HG02973 (cell line): ENCODE measurements at regions not wholly inside any gene's neighbourhood (a gene's known extent, or its start where the extent isn't known, plus 50 kb on each side); places are given as distances from the start of the nearest gene placed in this dataset.
"Not testable (repeated sequence)": the region's sequence is repeated elsewhere in the genome, so short reads cannot be mapped to it uniquely, and the experiment has no call there.

Source experiments
- ATAC-seq: cut with Tn5 transposase; IDR thresholded peaks from one replicate; pipeline ENCODE4 v1.9.1; 2021; ENCODE audit warnings: moderate library complexity; ENCODE audit not compliant: unreplicated experiment

DNA sequence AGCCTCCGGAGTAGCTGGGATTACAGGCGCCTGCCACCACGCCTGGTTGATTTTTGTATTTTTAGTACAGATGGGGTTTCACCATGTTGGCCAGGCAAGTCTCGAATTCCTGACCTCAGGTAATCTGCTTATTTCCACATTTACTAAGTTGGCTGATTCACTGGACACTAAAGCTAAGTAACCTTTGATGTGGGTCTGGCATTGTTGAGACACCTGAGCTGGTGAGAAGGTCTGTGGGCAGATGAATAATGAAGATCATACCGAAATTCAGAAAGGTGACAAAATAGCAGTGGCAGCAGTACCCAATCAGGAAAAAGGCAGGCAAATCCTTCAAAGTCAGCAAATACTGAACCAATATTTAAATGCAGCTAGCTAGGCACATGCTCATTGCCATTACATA lies 210.6 kb upstream of the ZNF608 start:
- ATAC-seq: no peak

DNA sequence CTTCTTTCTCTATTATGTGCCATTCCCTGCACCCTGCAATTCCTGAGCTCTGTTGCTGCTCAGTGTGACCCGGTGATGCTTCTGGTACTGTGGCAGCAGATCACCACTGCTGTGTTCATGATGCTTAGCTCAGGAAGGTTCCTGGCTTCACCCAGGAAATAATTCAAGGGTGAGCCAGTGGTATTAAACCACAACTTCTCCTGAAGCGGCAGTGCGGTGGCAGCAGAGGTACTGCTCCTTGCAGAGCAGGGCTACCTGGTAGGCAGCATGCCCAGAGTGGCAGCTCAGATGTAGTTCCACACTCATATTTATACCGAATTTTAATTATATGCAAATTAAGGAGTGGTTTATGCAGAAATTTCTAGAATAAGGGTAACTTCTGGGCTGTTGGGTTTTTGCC lies 213.8 kb upstream of the ZNF608 start:
- ATAC-seq: no peak

DNA sequence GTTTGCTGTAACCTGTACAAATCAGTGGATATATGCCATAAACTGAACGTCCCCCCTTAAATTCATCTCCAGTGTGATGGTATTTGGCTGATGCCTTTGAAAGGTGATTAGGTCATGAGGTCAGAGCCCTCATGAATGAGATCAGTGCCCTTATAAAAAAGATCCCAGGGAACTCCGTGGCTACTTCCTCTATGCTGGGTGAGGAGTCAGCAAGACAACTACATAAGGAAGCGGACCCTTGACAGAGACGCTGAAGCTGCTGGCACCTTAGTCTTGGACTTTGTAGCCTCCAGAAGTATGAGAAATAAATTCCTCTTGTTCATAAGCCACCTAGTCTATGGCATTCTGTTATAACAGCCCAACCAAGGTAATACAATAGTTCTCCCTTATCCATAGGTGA lies 215.1 kb upstream of the ZNF608 start:
- ATAC-seq: no peak

DNA sequence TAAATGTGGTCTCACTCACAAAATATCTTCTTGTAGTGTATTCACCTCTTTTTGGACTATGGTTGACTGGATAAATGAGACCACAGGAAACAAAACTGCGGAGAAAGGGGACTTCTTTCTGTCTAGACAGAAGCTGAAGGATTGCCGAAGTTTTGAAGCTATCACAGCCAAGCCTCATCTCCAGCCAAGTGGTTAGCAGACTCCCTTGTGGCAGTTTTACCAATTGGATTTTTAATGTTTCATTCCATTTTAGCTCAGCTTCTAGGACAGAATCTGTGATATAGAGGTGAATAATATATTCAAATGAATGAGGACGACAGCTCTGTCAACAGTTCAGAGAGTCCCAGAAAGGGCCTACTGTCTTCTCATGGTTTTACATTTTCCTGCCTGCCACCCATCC lies 215.7 kb upstream of the ZNF608 start:
- ATAC-seq: no peak

DNA sequence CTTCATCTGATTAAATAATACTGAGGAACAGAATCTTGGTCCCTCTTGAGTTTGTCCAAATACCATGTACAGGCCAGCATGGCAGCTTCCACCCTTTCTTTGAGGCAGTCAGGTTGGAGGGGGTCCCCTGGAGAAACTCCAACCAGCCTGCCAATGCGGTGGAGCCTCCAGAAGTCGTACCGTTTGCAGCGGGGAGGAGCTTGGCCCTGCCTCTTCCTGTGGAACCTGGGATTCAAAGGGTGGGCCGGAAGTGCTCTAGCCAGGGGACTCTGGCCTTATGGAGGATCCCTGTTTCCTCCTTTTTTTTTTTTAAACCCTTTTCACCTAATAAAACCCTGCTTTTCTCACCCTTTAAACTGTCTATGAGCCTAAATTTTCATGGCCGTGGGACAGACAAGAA lies 216.3 kb upstream of the ZNF608 start:
- no peak for ATAC-seq

DNA sequence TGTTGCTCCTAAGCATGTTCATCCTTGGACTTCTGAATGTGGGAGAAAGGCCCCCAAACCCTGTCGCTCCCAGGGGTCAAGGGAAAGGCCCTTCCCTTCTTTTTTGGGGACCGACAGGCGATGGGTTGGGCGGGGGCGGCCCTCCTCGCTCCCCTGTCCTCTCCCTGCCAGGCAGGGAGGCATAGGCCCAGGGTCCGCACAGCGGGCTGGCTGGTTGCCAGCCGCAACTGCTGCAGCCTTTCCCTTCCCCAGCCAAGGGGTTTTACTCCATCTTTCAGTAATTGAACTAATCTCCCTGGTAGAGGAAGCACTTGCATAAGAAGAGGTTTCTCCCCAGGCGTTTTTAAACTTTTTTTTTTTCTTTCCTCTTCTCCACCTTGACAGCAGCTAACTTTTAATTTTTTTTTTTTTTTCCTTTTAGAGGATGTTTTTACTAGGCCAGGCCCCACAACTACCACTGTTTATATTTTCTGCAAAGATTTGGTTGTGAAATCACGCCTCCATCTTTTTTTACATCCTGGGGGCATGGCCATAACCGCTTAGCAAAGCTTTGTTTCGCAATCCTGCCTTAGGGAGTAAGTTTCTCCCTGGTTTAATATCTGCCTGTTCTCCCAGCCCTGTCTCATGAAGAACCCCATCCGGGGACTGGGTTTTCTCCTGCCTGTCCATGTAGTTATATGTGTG lies 216.9 kb upstream of the ZNF608 start:
- no peak for ATAC-seq

DNA sequence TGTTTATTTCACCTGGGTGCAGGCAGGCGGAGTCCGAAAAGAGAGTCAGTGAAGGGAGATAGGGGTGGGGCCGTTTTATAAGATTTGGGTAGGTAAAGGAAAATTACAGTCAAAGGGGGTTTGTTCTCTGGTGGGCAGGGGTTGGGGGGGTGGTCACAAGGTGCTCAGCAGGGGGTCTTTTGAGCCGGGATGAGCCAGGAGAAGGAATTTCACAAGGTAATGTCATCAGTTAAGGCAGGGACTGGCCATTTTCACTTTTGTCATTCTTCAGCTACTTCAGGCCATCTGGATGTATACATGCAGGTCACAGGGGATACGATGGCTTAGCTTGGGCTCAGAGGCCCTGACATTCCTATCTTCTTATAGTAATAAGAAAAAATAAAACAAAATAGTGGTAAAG lies 220.3 kb upstream of the ZNF608 start:
- not testable (repeated sequence) for ATAC-seq

DNA sequence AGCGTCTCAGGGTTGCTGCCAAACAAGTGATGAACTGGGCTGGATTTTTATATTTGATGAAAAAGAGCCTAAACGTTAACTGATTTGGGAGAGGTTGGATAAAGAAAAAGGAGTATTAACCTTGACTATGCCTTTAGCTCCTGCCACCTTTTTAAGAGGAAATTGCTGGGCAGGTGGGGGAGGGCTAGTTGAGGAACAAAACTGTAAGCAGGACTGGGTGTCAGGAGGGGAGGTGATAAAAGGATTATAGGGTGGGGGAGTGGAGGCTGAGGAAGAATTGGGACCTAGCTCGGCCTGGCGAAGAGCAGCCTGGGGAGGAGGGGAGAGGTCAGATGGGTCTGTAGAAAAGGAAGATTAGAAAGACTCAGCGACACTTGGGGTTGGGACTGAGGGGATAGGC lies 223.9 kb upstream of the ZNF608 start:
- not testable (repeated sequence) for ATAC-seq

DNA sequence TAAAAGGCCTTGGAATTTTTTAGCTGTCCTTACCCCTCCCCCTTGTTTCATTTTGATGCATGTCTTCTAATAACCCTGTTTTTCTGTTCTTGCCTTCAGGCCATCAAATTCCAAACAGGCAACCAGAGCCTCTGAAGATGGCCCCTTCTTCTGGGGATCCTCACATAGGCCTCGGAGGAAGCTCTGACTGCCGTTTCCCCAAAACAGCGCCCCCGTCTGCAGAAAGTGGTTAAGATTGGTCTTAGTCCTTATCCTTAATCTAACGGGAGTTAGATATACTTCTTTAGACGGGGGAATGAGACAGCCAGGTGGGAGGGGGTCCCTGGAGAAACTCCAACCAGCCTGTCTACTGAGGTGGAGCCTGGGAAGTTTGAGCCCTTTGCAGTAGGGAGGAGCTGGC lies 226.3 kb upstream of the ZNF608 start:
- ATAC-seq: no peak

DNA sequence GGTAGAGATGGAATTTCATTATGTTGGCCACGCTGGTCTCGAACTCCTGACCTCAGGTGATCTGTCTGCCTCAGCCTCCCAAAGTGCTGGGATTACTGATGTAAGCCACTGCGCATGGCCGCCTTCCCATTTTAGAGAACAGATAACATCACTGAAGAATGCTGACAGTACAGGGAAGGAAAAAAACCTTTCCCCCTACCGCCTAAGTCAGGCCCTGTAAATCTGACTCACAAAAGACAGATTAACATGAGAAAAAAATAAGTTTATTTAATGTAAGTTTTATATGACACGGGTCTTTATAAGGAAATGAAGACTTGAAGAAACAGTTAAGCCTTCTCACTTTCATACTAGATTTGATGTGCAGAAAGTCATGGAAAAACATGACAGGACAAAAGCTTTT lies 227.2 kb upstream of the ZNF608 start:
- ATAC-seq: no peak

DNA sequence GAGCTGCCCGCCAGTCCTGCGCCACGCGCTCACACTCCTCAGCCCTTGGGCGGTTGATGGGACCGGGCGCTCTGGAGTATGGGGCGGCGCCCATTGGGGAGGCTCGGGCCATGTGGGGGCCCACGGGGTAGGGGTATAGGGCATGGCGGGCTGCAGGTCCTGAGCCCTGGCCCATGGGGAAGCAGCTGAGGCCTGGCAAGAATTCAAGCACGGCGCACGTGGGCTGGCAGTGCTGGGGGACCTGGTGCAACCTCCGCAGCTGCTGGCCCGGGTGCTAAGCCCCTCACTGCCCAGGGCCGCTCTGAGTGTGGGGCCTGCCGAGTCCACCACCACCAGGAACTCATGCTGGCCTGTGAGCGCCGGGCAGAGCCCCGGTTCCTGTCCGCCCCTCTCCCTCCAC lies 229.6 kb upstream of the ZNF608 start:
- ATAC-seq: no peak

DNA sequence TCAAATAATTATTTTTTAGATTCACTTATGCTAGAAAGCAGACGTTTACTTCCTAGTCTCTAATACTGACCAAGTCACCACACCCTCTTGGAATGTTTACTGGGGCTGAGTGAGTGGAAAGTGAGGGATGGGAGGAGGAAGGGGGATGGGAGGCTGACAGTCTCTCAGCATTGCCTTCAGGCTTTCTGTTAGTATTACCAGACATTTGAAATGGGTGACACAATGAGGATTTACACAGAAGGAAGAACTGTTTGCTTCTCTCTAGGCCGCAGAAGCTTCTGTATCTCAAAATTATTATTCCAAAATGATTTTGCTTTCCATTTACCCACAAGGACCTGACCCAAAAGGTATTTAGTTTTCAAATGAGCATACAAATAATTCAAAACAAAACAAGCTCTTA lies 232.8 kb upstream of the ZNF608 start:
- ATAC-seq: no peak

DNA sequence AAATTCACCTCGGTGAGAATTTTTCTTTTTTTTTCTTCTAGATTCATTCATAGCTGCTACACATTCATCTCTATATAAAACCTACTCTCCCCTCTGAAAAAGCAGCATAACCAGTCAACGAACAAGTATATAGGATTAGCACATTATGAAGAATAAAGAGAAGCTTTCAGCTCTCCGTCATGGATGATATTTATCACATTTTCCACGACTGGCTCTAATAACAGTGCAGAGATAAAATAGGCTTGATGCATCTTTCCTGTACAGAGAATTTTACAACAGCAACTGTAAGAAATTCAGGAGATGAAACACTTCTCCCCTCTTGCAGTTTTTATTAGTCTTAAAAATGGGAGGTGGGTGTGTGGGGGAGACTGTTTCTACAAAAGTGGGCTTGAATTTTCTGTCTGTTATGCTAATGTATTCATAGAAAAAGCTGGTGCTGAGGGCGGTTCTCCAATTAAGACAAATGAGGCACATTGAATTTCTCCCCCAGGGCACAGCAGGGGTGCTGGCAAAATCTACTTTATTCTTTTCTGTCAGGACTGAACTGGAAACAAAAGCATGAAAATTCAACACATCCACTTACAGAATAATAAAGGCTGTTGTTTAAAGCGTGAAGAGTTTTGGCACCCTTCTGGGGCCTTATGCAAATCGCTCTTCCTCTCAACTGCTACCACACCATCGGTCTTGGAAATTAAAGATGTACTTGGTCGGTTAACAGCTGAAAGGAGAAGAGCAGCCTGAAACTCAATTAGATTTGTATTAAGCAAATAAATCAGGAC lies 233.9 kb upstream of the ZNF608 start:
- peak; percentile 86 for ATAC-seq

DNA sequence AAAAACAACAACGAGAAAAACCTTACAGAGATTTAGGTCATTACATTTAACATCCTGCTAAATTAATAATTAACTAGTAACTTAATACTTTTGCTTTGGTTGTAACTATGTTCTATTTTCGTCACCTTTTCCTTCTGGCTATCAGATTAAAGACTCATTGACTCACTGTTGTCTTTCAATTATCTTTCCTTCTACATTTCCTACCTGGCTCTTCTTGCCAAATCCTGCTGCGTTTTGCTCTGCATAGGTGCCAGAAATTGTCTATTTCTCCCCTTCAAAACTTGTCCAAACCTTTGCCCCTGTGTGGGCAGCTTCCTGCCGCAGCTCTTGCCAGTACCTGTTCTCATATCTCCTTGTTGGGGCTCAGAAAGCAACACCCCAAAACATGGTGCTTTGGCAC lies 235.5 kb upstream of the ZNF608 start:
- no peak for ATAC-seq

DNA sequence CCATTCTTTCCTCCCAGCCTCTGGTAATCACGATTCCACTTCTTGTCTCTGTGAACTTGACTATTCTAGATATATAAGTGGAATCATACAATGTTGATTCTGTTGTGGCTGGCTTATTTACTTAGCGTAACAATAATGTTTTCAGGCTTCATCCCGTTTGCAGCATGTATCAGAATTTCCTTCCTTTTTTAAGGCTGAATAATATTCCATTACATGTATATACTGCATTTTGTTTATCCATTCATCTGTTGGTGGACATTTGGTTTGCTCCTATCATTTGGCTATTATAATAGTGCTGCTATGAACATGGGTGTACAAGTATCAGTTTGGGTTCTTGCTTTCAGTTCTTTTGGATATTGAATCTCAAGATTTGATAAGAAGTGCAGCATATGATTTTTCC lies 239.7 kb upstream of the ZNF608 start:
- ATAC-seq: no peak

DNA sequence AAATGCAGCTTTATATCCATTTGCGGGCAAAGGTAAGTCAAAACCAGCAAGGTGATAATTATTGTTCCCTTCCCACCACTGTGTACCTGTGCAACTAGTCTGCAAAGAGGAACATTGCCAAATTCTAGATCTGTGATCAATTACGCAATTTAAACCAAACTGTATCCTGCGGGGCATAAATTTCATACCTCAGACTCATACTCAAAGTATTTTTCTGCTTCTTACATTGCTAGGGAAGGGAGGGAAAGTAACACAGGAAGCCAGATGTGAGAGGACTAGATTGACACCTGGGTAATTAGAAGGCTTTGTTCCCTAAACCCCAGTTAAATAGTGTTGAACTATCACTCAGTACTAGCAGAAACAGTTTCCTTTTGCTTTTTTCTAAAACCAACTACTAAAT lies 240.2 kb upstream of the ZNF608 start:
- no peak for ATAC-seq

DNA sequence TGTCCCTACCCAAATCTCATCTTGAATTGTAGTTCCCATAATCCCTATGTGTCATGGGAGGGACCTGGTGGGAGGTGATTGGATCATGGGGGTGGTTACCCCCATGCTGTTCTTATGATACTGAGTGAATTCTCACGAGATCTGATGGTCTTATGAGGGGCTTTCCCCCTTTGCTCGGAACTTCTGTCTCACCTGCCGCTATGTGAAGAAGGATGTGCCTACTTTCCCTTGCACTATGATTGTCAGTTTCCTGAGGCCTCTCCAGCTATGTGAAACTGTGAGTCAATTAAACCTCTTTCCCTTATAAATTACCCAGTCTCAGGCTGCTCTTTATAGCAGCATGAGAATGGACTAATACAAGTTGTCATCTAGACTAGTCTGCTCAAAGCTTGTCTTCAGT lies 241.3 kb upstream of the ZNF608 start:
- not testable (repeated sequence) for ATAC-seq

DNA sequence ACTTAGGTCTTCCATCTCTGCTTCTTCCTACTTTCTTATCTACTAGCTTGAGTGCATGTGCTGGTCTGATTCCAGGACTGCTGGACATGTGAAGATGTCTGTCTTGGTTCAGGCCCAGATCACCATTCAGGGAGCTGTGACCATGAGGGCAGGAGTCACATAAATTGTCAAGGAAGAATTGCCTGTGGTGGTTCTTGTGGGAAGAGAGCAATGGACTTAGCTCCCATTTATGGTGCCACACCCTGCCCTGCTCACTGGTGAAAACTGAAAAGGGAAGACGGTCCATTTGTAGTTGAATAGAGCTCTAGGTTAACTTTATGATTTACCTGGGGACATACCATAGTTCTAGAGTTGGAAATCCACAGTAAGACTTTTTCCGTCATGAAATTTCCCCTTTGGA lies 244.3 kb upstream of the ZNF608 start:
- ATAC-seq: no peak

DNA sequence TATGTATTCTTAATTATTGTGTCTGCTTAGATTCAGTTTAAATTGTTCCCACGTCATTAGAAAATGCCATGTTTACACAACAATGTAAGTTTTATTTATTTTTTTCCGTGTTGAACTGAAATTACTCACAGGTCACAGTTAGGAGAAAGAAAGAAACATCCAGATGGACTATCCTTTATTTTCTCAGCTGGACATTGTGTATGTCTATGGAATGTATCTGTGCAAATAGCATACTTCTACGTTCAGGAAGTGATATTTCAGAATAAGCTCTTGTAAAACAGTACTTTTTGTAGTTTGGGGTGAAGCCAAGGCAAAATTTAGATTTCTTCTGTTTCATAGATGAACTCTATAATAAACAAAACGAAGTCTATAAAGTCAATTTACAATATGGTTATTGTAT lies 249.0 kb upstream of the ZNF608 start:
- no peak for ATAC-seq

DNA sequence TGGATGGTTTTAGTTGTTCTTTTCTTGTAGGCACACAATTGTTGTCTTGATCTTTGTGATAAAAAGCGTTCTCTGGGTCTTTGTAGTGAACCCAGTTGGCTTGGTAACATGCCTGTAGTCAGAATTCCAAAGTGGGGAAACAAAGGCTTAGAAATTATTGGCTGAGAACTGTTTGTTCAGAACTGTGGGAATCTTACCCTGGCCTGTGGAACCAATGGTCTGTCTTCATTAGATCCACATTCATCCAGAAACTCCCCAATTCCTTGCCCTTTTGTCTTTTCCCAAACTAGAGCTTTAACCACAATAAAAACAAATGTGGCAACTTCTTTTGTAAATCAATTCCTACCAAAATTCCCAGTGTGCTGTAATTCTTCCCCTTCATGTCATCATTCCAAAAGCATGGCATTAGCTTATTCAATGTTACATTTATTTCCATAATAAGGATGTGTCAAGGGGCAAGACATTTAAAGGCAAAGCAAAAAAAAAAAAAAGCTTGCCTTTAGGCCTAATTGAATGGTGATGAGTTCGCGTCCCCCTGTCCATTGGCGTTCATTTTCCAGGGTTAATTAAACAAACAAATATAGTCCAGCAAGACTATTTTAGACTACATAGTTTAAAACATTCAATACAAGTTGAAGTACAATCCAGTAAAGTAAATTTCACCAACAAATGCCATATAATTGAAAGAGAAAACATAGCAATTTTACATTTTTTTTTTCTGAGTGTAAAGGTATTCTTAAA lies 249.8 kb upstream of the ZNF608 start:
- no peak for ATAC-seq

DNA sequence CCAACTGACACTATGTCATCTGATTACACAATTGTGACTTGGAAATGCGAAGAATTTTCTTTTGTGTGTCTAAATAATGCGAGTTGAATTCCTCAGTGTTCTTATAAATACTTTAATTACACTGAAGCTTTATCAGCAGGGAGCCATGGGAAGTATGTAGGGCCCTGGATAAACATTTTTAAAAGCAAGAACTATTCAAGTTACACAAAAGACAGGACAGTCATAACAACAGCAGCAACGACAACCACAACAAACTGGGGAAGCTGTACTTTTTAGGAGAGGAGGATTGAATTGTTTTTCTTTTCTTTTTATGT lies 250.3 kb upstream of the ZNF608 start:
- no peak for ATAC-seq

DNA sequence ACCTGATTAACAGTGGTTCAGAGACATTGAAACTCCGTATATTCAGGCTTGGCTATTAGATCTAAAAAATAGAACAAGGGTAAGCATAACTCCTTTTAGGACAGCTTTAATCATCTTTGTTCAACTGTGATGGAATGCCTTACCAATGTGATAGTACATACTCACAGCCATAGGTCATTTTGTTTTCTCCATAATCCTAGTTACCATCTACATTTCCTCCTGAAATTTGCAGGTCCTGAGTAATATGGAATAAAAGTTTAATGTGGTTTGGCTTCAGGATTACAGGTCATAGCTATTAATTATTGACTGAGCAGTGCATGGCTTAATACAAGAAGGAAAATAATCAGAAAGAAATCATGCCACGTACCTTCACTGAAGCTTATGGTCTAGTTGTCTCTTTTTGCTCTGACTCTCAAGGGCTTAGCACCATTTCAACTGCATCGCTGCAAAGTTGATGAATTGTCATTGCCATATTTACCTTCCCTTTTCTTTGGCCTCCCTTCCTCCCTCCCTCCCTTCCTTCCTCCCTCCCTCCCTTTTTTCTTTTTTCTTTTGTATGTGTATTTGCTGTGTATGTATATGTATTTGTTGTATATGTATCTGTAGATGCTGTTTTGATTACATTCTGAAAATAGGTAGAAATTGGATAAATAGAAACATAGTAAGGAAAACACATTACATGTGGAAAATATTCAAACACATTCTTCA lies 250.9 kb upstream of the ZNF608 start:
- no peak for ATAC-seq
